MM.1S (cell line): ENCODE measurements at regions not wholly inside any gene's neighbourhood (a gene's known extent, or its start where the extent isn't known, plus 50 kb on each side); places are given as distances from the start of the nearest gene placed in this dataset.

Source experiments
- DNase-seq: peaks from one replicate; pipeline ENCODE4 v3.0.0-alpha.2; 2015
- H2AFZ ChIP-seq: fragments of 300-600 bp; sonication (generic); 2 replicates; pipeline ENCODE4 v1.6.0; 2016; ENCODE audit warnings: antibody characterized with exemption, low read length
- H3F3A ChIP-seq: fragments of 300-600 bp; sonication (generic); 2 replicates; pipeline ENCODE4 v1.6.1; 2016; ENCODE audit warnings: mild to moderate bottlenecking, antibody characterized with exemption, low read length, moderate library complexity, mixed read lengths; ENCODE audit not compliant: insufficient read depth
- H3K27ac ChIP-seq: fragments of 300-600 bp; sonication (generic); 2 replicates; pipeline ENCODE4 v1.5.1; 2016; ENCODE audit warnings: mild to moderate bottlenecking, low read length
- H3K27me3 ChIP-seq: fragments of 300-600 bp; sonication (generic); replicated peaks from 2 replicates; pipeline ENCODE4 v1.6.0; 2016; ENCODE audit warnings: low read length; ENCODE audit not compliant: insufficient read depth
- H3K36me3 ChIP-seq: fragments of 300-600 bp; sonication (generic); replicated peaks from 2 replicates; pipeline ENCODE4 v1.6.1; 2016; ENCODE audit warnings: mild to moderate bottlenecking, low read length, mixed read lengths; ENCODE audit not compliant: insufficient read depth
- H3K4me1 ChIP-seq: fragments of 300-600 bp; sonication (generic); 2 replicates; pipeline ENCODE4 v1.6.1; 2016; ENCODE audit warnings: low read length, mixed read lengths
- H3K4me2 ChIP-seq: fragments of 300-600 bp; sonication (generic); 2 replicates; pipeline ENCODE4 v1.6.0; 2016; ENCODE audit warnings: low read depth, low read length
- H3K4me3 ChIP-seq: fragments of 300-600 bp; sonication (generic); 2 replicates; pipeline ENCODE4 v1.5.1; 2016; ENCODE audit warnings: low read length, mixed read lengths
- H3K79me2 ChIP-seq: fragments of 300-600 bp; sonication (generic); 2 replicates; pipeline ENCODE4 v1.6.1; 2016; ENCODE audit warnings: mixed run types, low read length, mixed read lengths
- H3K9ac ChIP-seq: fragments of 300-600 bp; sonication (generic); 2 replicates; pipeline ENCODE4 v1.6.1; 2016; ENCODE audit warnings: low read length, mixed read lengths
- H3K9me2 ChIP-seq: fragments of 300-600 bp; sonication (generic); replicated peaks from 2 replicates; pipeline ENCODE4 v1.6.1; 2016; ENCODE audit warnings: mild to moderate bottlenecking, low read length, mixed read lengths; ENCODE audit not compliant: insufficient read depth
- H3K9me3 ChIP-seq: fragments of 300-600 bp; sonication (generic); replicated peaks from 2 replicates; pipeline ENCODE4 v1.6.1; 2016; ENCODE audit warnings: mild to moderate bottlenecking, low read length, mixed read lengths; ENCODE audit not compliant: insufficient read depth
- H4K20me1 ChIP-seq: fragments of 300-600 bp; sonication (generic); 2 replicates; pipeline ENCODE4 v1.6.1; 2016; ENCODE audit warnings: mild to moderate bottlenecking, low read length, moderate library complexity, mixed read lengths; ENCODE audit not compliant: insufficient read depth
- EZH2 ChIP-seq: fragments of 300-600 bp; sonication (generic); optimal IDR thresholded peaks from 2 replicates; pipeline ENCODE3; 2017; ENCODE audit warnings: low read depth, mild to moderate bottlenecking, antibody characterized with exemption, low read length, mixed read lengths
- EZH2phosphoT487 ChIP-seq: fragments of 300-600 bp; sonication (generic); IDR thresholded peaks from 2 replicates; pipeline ENCODE4 v1.6.1; 2018; ENCODE audit warnings: antibody characterized with exemption, low read length
- TF ChIP-seq, protein P1 (sequence below): fragments of 300-600 bp; sonication (generic); IDR thresholded peaks from 2 replicates; pipeline ENCODE4 v1.5.1; 2016; ENCODE audit warnings: antibody characterized with exemption, low read length, mixed read lengths

DNA sequence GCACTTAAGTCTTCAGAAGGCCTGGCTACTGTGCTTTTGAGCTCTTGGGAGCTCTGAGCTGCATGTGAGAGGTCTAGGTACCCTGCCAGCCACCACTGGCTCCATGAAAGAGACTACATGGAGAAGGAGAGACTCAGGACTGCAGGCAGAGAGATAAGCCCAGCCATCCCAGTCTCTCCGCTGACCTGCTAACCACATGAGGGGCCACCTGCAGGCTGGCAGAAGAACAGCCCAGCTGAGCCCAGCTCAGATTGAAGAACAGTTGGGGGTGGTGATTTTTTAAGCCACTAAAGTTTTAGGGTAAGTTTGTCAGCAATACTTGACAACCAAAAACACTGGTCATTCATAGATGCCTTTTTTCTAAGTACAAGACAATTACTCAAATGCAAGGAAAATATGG, 205.0 kb upstream of the PRDM9 start:
- no peak overlapping the region for H2AFZ ChIP-seq
- H3K27me3 ChIP-seq: no peaks in the 10 kb centered on the region
- no peaks in the 10 kb centered on the region for H3K9me2 ChIP-seq
- TF ChIP-seq, protein P1, sequence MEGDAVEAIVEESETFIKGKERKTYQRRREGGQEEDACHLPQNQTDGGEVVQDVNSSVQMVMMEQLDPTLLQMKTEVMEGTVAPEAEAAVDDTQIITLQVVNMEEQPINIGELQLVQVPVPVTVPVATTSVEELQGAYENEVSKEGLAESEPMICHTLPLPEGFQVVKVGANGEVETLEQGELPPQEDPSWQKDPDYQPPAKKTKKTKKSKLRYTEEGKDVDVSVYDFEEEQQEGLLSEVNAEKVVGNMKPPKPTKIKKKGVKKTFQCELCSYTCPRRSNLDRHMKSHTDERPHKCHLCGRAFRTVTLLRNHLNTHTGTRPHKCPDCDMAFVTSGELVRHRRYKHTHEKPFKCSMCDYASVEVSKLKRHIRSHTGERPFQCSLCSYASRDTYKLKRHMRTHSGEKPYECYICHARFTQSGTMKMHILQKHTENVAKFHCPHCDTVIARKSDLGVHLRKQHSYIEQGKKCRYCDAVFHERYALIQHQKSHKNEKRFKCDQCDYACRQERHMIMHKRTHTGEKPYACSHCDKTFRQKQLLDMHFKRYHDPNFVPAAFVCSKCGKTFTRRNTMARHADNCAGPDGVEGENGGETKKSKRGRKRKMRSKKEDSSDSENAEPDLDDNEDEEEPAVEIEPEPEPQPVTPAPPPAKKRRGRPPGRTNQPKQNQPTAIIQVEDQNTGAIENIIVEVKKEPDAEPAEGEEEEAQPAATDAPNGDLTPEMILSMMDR: no peak
- TF ChIP-seq EZH2phosphoT487 (no peak), EZH2 (no peak)
- H3K4me2 ChIP-seq: no peak overlapping the region
- no peak overlapping the region for H3K27ac ChIP-seq
- no peaks in the 10 kb centered on the region for H3K79me2 ChIP-seq
- DNase-seq: no peak
- no peaks in the 10 kb centered on the region for H4K20me1 ChIP-seq
- H3K36me3 ChIP-seq: no peaks in the 10 kb centered on the region
- H3K9ac ChIP-seq: no peak overlapping the region
- no peaks in the 10 kb centered on the region for H3F3A ChIP-seq
- H3K4me1 ChIP-seq: no peaks in the 10 kb centered on the region
- no peak overlapping the region for H3K4me3 ChIP-seq
- H3K9me3 ChIP-seq: no peaks in the 10 kb centered on the region

DNA sequence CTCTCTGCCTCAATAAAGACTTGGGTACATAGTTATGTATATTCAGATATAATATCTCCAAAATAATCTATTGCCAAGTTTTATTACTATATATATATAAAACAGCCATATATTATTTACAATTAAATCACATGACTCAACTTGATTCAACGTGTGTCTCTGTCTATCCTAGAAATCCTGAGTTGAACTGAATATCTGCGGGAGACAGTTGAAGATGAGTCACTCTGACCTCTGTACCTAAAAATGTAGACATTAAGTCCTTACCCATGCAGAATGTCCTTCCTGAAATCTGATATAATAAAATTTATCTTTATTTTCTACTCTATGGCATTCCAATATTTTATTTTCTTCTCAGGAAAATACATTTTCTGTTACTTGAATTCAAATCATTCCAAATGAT, 218.2 kb upstream of the PRDM9 start:
- H2AFZ ChIP-seq: no peak overlapping the region
- TF ChIP-seq EZH2 (no peak), EZH2phosphoT487 (no peak)
- TF ChIP-seq, protein P1: no peak
- no peak overlapping the region for H3K27ac ChIP-seq
- H3K36me3 ChIP-seq: no peaks in the 10 kb centered on the region
- H3K4me2 ChIP-seq: no peak overlapping the region
- no peaks in the 10 kb centered on the region for H3K4me1 ChIP-seq
- no peaks in the 10 kb centered on the region for H4K20me1 ChIP-seq
- no peaks in the 10 kb centered on the region for H3F3A ChIP-seq
- H3K9ac ChIP-seq: no peak overlapping the region
- H3K9me3 ChIP-seq: no peaks in the 10 kb centered on the region
- no peaks in the 10 kb centered on the region for H3K9me2 ChIP-seq
- no peak overlapping the region for H3K4me3 ChIP-seq
- H3K27me3 ChIP-seq: no peaks in the 10 kb centered on the region
- no peak for DNase-seq
- no peaks in the 10 kb centered on the region for H3K79me2 ChIP-seq

DNA sequence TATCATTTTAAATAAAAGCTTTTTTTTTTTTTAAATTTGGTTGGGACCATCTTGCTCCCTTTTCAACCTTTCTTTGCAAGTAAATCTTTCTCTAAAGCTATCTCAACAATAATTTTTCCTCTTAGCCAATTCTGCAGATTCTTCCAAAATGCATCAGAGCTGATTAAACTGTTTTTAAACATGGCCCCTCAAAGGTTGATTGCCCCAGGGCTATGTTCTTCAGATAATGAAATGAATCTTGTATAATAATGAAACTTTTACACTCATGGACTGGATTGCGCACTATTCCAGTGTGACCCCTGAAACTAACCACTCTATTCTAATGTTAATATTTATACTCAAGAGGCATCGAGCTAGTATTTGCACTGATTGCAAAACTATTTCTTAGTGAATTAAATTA, 222.8 kb upstream of the PRDM9 start:
- H3K9ac ChIP-seq: no peak overlapping the region
- H3K27ac ChIP-seq: no peak overlapping the region
- H3K9me3 ChIP-seq: no peaks in the 10 kb centered on the region
- no peaks in the 10 kb centered on the region for H3K36me3 ChIP-seq
- no peak overlapping the region for H2AFZ ChIP-seq
- no peaks in the 10 kb centered on the region for H3F3A ChIP-seq
- DNase-seq: no peak
- no peaks in the 10 kb centered on the region for H3K27me3 ChIP-seq
- H3K4me1 ChIP-seq: no peaks in the 10 kb centered on the region
- H3K9me2 ChIP-seq: no peaks in the 10 kb centered on the region
- TF ChIP-seq, protein P1: no peak
- TF ChIP-seq EZH2phosphoT487: no peak
- no peak for TF ChIP-seq EZH2
- no peak overlapping the region for H3K4me2 ChIP-seq
- no peaks in the 10 kb centered on the region for H4K20me1 ChIP-seq
- no peak overlapping the region for H3K4me3 ChIP-seq
- H3K79me2 ChIP-seq: no peaks in the 10 kb centered on the region
